ENCODE measurements at regions not wholly inside any gene's neighbourhood (a gene's known extent, or its start where the extent isn't known, plus 50 kb on each side); places are given as distances from the start of the nearest gene placed in this dataset.

GRCh38 chr12:118790578-118790977 is 190.8 kb upstream of the SRRM4 start:
- Histone ChIP-seq H3K27ac (no peak overlapping the region), H3K27me3 (no peaks in the 10 kb centered on the region), H3K9me3 (no peaks in the 10 kb centered on the region), H3K4me3 (no peak overlapping the region), H3K4me1 (ENCODE audit: insufficient read depth) (no peaks in the 10 kb centered on the region), H3K36me3 (no peaks in the 10 kb centered on the region)
- TF ChIP-seq EP300 (IDR thresholded peaks at IDR 0.05) (no peak), POLR2A (IDR thresholded peaks at IDR 0.05) (no peak), CTCF (IDR thresholded peaks at IDR 0.05) (no peak)
- 75 to 80% (median 76%) methylated on average over 1 of the region's 1 CpG for WGBS, 3 donors
- no peak for DNase-seq
- intact Hi-C loops (cut with DNase I): no loop called here

- TF ChIP-seq POLR2A (IDR thresholded peaks at IDR 0.05) (no peak), CTCF (IDR thresholded peaks at IDR 0.05) (no peak), EP300 (IDR thresholded peaks at IDR 0.05) (no peak)
- intact Hi-C loops (cut with DNase I): no loop called here
- Histone ChIP-seq H3K27ac (no peak overlapping the region), H3K4me1 (ENCODE audit: insufficient read depth) (no peaks in the 10 kb centered on the region), H3K4me3 (no peak overlapping the region), H3K9me3 (no peaks in the 10 kb centered on the region), H3K27me3 (no peaks in the 10 kb centered on the region), H3K36me3 (no peaks in the 10 kb centered on the region)
- 21 to 27% (median 23%) methylated on average over 6 of the region's 6 CpGs for WGBS, 3 donors
- no peak for DNase-seq
These were observed 167.5 kb upstream of the SRRM4 start for GRCh38 chr12:118813778-118814357.

GRCh38 chr12:118816296-118816695 is 165.0 kb upstream of the SRRM4 start:
- Histone ChIP-seq H3K9me3 (no peaks in the 10 kb centered on the region), H3K27me3 (no peaks in the 10 kb centered on the region), H3K4me1 (ENCODE audit: insufficient read depth) (no peaks in the 10 kb centered on the region), H3K27ac (no peak overlapping the region), H3K4me3 (no peak overlapping the region), H3K36me3 (no peaks in the 10 kb centered on the region)
- intact Hi-C loops (cut with DNase I): no loop called here
- no peak for DNase-seq
- WGBS, 3 donors: 56 to 67% (median 61%) methylated on average over 3 of the region's 3 CpGs
- no peak for TF ChIP-seq EP300 (IDR thresholded peaks at IDR 0.05)
- no peak for TF ChIP-seq CTCF (IDR thresholded peaks at IDR 0.05)
- no peak for TF ChIP-seq POLR2A (IDR thresholded peaks at IDR 0.05)

- TF ChIP-seq EP300 (IDR thresholded peaks at IDR 0.05) (no peak), CTCF (IDR thresholded peaks at IDR 0.05) (no peak), POLR2A (IDR thresholded peaks at IDR 0.05) (no peak)
- Histone ChIP-seq H3K4me3 (no peak overlapping the region), H3K9me3 (no peaks in the 10 kb centered on the region), H3K27ac (no peak overlapping the region), H3K27me3 (no peaks in the 10 kb centered on the region), H3K36me3 (no peaks in the 10 kb centered on the region), H3K4me1 (ENCODE audit: insufficient read depth) (no peaks in the 10 kb centered on the region)
- WGBS, 3 donors: 65 to 78% (median 76%) methylated on average over 5 of the region's 5 CpGs
- no peak for DNase-seq
- intact Hi-C loops (cut with DNase I): no loop called here
These were observed 159.9 kb upstream of the SRRM4 start for GRCh38 chr12:118821386-118821925.
